ENCODE measurements at regions not wholly inside any gene's neighbourhood (a gene's known extent, or its start where the extent isn't known, plus 50 kb on each side); places are given as distances from the start of the nearest gene placed in this dataset.

- no peak for TF ChIP-seq REPIN1 (tag by site-specific recombination; IDR thresholded peaks at IDR 0.05; ENCODE audit: low read depth)
- TF ChIP-seq ZNF776 (tag by site-specific recombination; IDR thresholded peaks at IDR 0.05; ENCODE audit: borderline replicate concordance), result no peak
- TF ChIP-seq ZSCAN5A (tag by site-specific recombination; IDR thresholded peaks at IDR 0.05), result no peak
- TF ChIP-seq ZNF112 (tag by site-specific recombination; IDR thresholded peaks at IDR 0.05), result no peak
- no peak for TF ChIP-seq ZBTB10 (tag by site-specific recombination; IDR thresholded peaks at IDR 0.05)
- no peak for TF ChIP-seq ZNF121 (tag by site-specific recombination; IDR thresholded peaks at IDR 0.05)
- ChIA-PET CTCF (no interaction called here), POLR2A (no interaction called here)
- Histone ChIP-seq H3K36me3 (ENCODE audit: control insufficient read depth in 2 of 2, insufficient read depth in 1 of 2, low read length in 2 of 2) (no peaks in the 10 kb centered on the region), H3K27ac (ENCODE audit: extremely low read depth, low read depth, low read length) (no peak overlapping the region), H3K4me1 (ENCODE audit: control insufficient read depth, insufficient read depth, low read length) (no peaks in the 10 kb centered on the region), H3K9me3 (ENCODE audit: control insufficient read depth, insufficient read depth, low read depth, low read length) (no peaks in the 10 kb centered on the region), H3K4me3 (ENCODE audit: low read depth, low read length) (no peak overlapping the region)
These were observed 145.7 kb downstream of the RFX6 start for GRCh38 chr6:117022774-117023173.

GRCh38 chr6:117025310-117025709 lies 148.3 kb downstream of the RFX6 start:
- Histone ChIP-seq H3K36me3 (ENCODE audit: control insufficient read depth in 2 of 2, insufficient read depth in 1 of 2, low read length in 2 of 2) (no peaks in the 10 kb centered on the region), H3K4me1 (ENCODE audit: control insufficient read depth, insufficient read depth, low read length) (no peaks in the 10 kb centered on the region), H3K27ac (ENCODE audit: extremely low read depth, low read depth, low read length) (no peak overlapping the region), H3K9me3 (ENCODE audit: control insufficient read depth, insufficient read depth, low read depth, low read length) (no peaks in the 10 kb centered on the region), H3K4me3 (ENCODE audit: low read depth, low read length) (no peak overlapping the region)
- ChIA-PET CTCF (no interaction called here), POLR2A (no interaction called here)
- no peak for TF ChIP-seq ZNF560 (tag by site-specific recombination; IDR thresholded peaks at IDR 0.05; ENCODE audit: borderline replicate concordance)
- no peak for TF ChIP-seq ZNF394 (tag by site-specific recombination; IDR thresholded peaks at IDR 0.05; ENCODE audit: borderline replicate concordance)
- no peak for TF ChIP-seq ZFP3 (tag by site-specific recombination; IDR thresholded peaks at IDR 0.05; ENCODE audit: low read depth)
- no peak for TF ChIP-seq ZBTB44 (tag by site-specific recombination; IDR thresholded peaks at IDR 0.05)
- TF ChIP-seq TRIM28 (IDR thresholded peaks at IDR 0.05; ENCODE audit: borderline replicate concordance, low read length), result 0 out of 2 replicates have a peak, but pooled peaks have one; percentile 18
- TF ChIP-seq ZNF155 (tag by site-specific recombination; IDR thresholded peaks at IDR 0.05), result no peak
- TF ChIP-seq ZNF785 (tag by site-specific recombination; IDR thresholded peaks at IDR 0.05), result no peak

- TF ChIP-seq ZBTB8A (tag by site-specific recombination; IDR thresholded peaks at IDR 0.05) (no peak), ZSCAN23 (tag by site-specific recombination; IDR thresholded peaks at IDR 0.05) (no peak), ZNF549 (tag by site-specific recombination; IDR thresholded peaks at IDR 0.05) (no peak), ZNF544 (tag by site-specific recombination; IDR thresholded peaks at IDR 0.05) (no peak), SCRT1 (tag by site-specific recombination; IDR thresholded peaks at IDR 0.05; ENCODE audit: borderline replicate concordance) (no peak), ZBTB6 (tag by site-specific recombination; IDR thresholded peaks at IDR 0.05) (no peak), HOXA7 (CRISPR knock-in tag; IDR thresholded peaks at IDR 0.05; ENCODE audit: borderline replicate concordance) (no peak), MYNN (tag by site-specific recombination; IDR thresholded peaks at IDR 0.05; ENCODE audit: borderline replicate concordance) (no peak), ZNF37A (tag by site-specific recombination; IDR thresholded peaks at IDR 0.05) (no peak), ZNF114 (tag by site-specific recombination; IDR thresholded peaks at IDR 0.05) (no peak), ZNF211 (tag by site-specific recombination; IDR thresholded peaks at IDR 0.05; ENCODE audit: low read depth) (no peak), ZNF18 (tag by site-specific recombination; IDR thresholded peaks at IDR 0.05) (no peak), WT1 (tag by site-specific recombination; IDR thresholded peaks at IDR 0.05) (no peak)
- H3K4me3 ChIP-seq (ENCODE audit: low read depth, low read length), result no peak overlapping the region
- no peaks in the 10 kb centered on the region for H3K9me3 ChIP-seq (ENCODE audit: control insufficient read depth, insufficient read depth, low read depth, low read length)
- ChIA-PET POLR2A (no interaction called here), CTCF (no interaction called here)
- no peaks in the 10 kb centered on the region for H3K36me3 ChIP-seq (ENCODE audit: control insufficient read depth in 2 of 2, insufficient read depth in 1 of 2, low read length in 2 of 2)
- no peaks in the 10 kb centered on the region for H3K4me1 ChIP-seq (ENCODE audit: control insufficient read depth, insufficient read depth, low read length)
- no peak overlapping the region for H3K27ac ChIP-seq (ENCODE audit: extremely low read depth, low read depth, low read length)
These were observed 151.2 kb downstream of the RFX6 start for GRCh38 chr6:117028256-117028655.
